CD4-positive, alpha-beta T cell (primary cell): ENCODE measurements at regions not wholly inside any gene's neighbourhood (a gene's known extent, or its start where the extent isn't known, plus 50 kb on each side); places are given as distances from the start of the nearest gene placed in this dataset.

Experiments used
- ATAC-seq: fragments of 200-7000 bp; cut with Tn5 transposase; one replicate; pipeline ENCODE4 v1.10.0; 2022; ENCODE audit warnings: mild to moderate bottlenecking; ENCODE audit not compliant: poor library complexity
- CTCF ChIA-PET: fragments of 350-600 bp; sonication (Branson Sonifier 250); formaldehyde crosslinking; loops from one replicate; lab custom pipeline; 2021; ENCODE audit warnings: antibody characterized with exemption, inconsistent platforms; lab: Charles Lee
- POLR2A ChIA-PET: fragments of 350-600 bp; sonication (Branson Sonifier 250); formaldehyde crosslinking; loops from one replicate; lab custom pipeline; 2021; ENCODE audit warnings: antibody characterized with exemption, inconsistent platforms; lab: Charles Lee
- DNase-seq, 14 experiments: peaks; one replicate each; pipeline ENCODE4 v3.0.0-alpha.2; 2013 to 2020; ENCODE audit warnings: mixed read lengths in 2 of 14
- H3K27ac ChIP-seq, 2 donors: one replicate each; pipeline versions ENCODE4 v1.5.1 to v1.7.0; 2013; ENCODE audit warnings: low read length in 2 of 2, low read depth in 1 of 2, mild to moderate bottlenecking in 1 of 2
- H3K27me3 ChIP-seq, 2 experiments: 1 replicate in 1 of 2; 2 replicates in 1 of 2; pipeline versions ENCODE4 v1.6.1 to v1.7.0; 2013; ENCODE audit warnings: low read length in 2 of 2, control low read depth in 1 of 2, mild to moderate bottlenecking in 1 of 2, moderate library complexity in 1 of 2; ENCODE audit not compliant: insufficient read depth in 2 of 2, control insufficient read depth in 1 of 2
- H3K36me3 ChIP-seq: one replicate; pipeline ENCODE4 v1.6.1; 2013; ENCODE audit warnings: low read length, control low read depth; ENCODE audit not compliant: insufficient read depth
- H3K4me1 ChIP-seq: one replicate; pipeline ENCODE4 v1.6.1; 2013; ENCODE audit warnings: low read length, control low read depth; ENCODE audit not compliant: insufficient read depth
- H3K4me3 ChIP-seq: one replicate; pipeline ENCODE4 v1.5.1; 2013; ENCODE audit warnings: mild to moderate bottlenecking, low read length, moderate library complexity
- H3K9me3 ChIP-seq, 2 experiments: 1 replicate in 1 of 2; 2 replicates in 1 of 2; pipeline versions ENCODE4 v1.6.1 to v1.7.0; 2013; ENCODE audit warnings: low read length in 2 of 2, mild to moderate bottlenecking in 2 of 2, control low read depth in 1 of 2, moderate library complexity in 1 of 2; ENCODE audit not compliant: control insufficient read depth in 1 of 2, insufficient read depth in 1 of 2
- H3K27ac Mint-ChIP-seq: one replicate; pipeline ENCODE4 v1.8.0; 2020; ENCODE audit warnings: mixed read lengths
- H3K27me3 Mint-ChIP-seq: one replicate; pipeline ENCODE4 v1.8.0; 2021; ENCODE audit warnings: mixed read lengths
- H3K36me3 Mint-ChIP-seq: one replicate; pipeline ENCODE4 v1.8.0; 2021; ENCODE audit warnings: low read depth, mixed read lengths
- H3K4me1 Mint-ChIP-seq: one replicate; pipeline ENCODE4 v1.8.0; 2021; ENCODE audit warnings: low read depth, mixed read lengths
- H3K4me3 Mint-ChIP-seq: one replicate; pipeline ENCODE4 v1.8.0; 2020; ENCODE audit warnings: mild to moderate bottlenecking, mixed read lengths
- H3K9me3 Mint-ChIP-seq: one replicate; pipeline ENCODE4 v1.8.0; 2020; ENCODE audit warnings: mixed read lengths
- CTCF ChIP-seq: fragments of 200-600 bp; IDR thresholded peaks from one replicate; pipeline ENCODE4 v1.8.0; 2022; ENCODE audit warnings: antibody characterized with exemption, mild to moderate bottlenecking
- intact Hi-C, 2 experiments: fragments of 100-400 bp; cut with DNase I in 1 of 2; cut with micrococcal nuclease in 1 of 2; formaldehyde crosslinking; loops; one replicate each; pipeline versions ENCODE4 v1.15.1 to v1.9.0; 2023 to 2025; cut with DNase I, micrococcal nuclease

GRCh38 chr1:58249388-58249736 is 297.2 kb downstream of the OMA1 start:
- Histone ChIP-seq H3K27me3 (peaks cover 28 to 29% of the 10 kb centered on the region in 2 experiments), H3K4me3 (no peak overlapping the region), H3K27ac (no peak overlapping the region), H3K9me3 (peaks cover 0 to 5% of the 10 kb centered on the region in 2 experiments), H3K36me3 (no peaks in the 10 kb centered on the region), H3K4me1 (peaks cover 3% of the 10 kb centered on the region)
- Mint-ChIP-seq H3K36me3 (no peaks in the 10 kb centered on the region), H3K27me3 (peaks cover 53% of the 10 kb centered on the region), H3K4me1 (no peaks in the 10 kb centered on the region), H3K27ac (no peak overlapping the region), H3K9me3 (no peaks in the 10 kb centered on the region), H3K4me3 (no peak overlapping the region)
- no peak for TF ChIP-seq CTCF
- no peak for ATAC-seq
- ChIA-PET POLR2A (no interaction called here), CTCF (no interaction called here)
- intact Hi-C loops: no loop called here
- no peak for DNase-seq

- ChIA-PET CTCF (no interaction called here), POLR2A (no interaction called here)
- H3K4me1 Mint-ChIP-seq: no peaks in the 10 kb centered on the region
- intact Hi-C loops: no loop called here
- H3K36me3 Mint-ChIP-seq: no peaks in the 10 kb centered on the region
- H3K36me3 ChIP-seq: no peaks in the 10 kb centered on the region
- H3K9me3 ChIP-seq: peaks cover 0 to 5% of the 10 kb centered on the region in 2 experiments
- ATAC-seq (no peak), DNase-seq (no peak)
- H3K4me1 ChIP-seq: peaks cover 3% of the 10 kb centered on the region
- H3K27ac Mint-ChIP-seq: no peak overlapping the region
- peaks cover 54% of the 10 kb centered on the region for H3K27me3 Mint-ChIP-seq
- peaks cover 28 to 29% of the 10 kb centered on the region in 2 experiments for H3K27me3 ChIP-seq
- no peak overlapping the region for H3K4me3 ChIP-seq
- no peak for TF ChIP-seq CTCF
- no peak overlapping the region for H3K4me3 Mint-ChIP-seq
- H3K27ac ChIP-seq: no peak overlapping the region
- no peaks in the 10 kb centered on the region for H3K9me3 Mint-ChIP-seq
These were observed 297.7 kb downstream of the OMA1 start for GRCh38 chr1:58248791-58249190.

GRCh38 chr1:58248072-58248471 is 298.5 kb downstream of the OMA1 start:
- intact Hi-C loops: no loop called here
- H3K9me3 Mint-ChIP-seq: no peaks in the 10 kb centered on the region
- TF ChIP-seq CTCF: no peak
- Histone ChIP-seq H3K4me3 (no peak overlapping the region), H3K9me3 (peaks cover 0 to 5% of the 10 kb centered on the region in 2 experiments), H3K4me1 (peaks cover 3% of the 10 kb centered on the region), H3K27me3 (peaks cover 28 to 29% of the 10 kb centered on the region in 2 experiments), H3K27ac (no peak overlapping the region), H3K36me3 (no peaks in the 10 kb centered on the region)
- no peak overlapping the region for H3K27ac Mint-ChIP-seq
- peaks cover 54% of the 10 kb centered on the region for H3K27me3 Mint-ChIP-seq
- CTCF ChIA-PET: no interaction called here
- DNase-seq (no peak), ATAC-seq (no peak)
- POLR2A ChIA-PET: no interaction called here
- no peaks in the 10 kb centered on the region for H3K4me1 Mint-ChIP-seq
- no peak overlapping the region for H3K4me3 Mint-ChIP-seq
- H3K36me3 Mint-ChIP-seq: no peaks in the 10 kb centered on the region
